GM12872 (cell line): ENCODE measurements at regions not wholly inside any gene's neighbourhood (a gene's known extent, or its start where the extent isn't known, plus 50 kb on each side); places are given as distances from the start of the nearest gene placed in this dataset.

ENCODE experiments used
- CTCF ChIP-seq: IDR thresholded peaks from 3 replicates; pipeline ENCODE4 v1.5.1; 2011; ENCODE audit warnings: low read depth, mild to moderate bottlenecking, low read length, moderate library complexity; ENCODE audit not compliant: insufficient read depth

GRCh38 chrX:39532761-39533160 is 565.0 kb downstream of the BCOR start:
- no peak for TF ChIP-seq CTCF

- TF ChIP-seq CTCF = no peak
Measured at GRCh38 chrX:39534949-39535348, 562.8 kb downstream of the BCOR start.

DNA sequence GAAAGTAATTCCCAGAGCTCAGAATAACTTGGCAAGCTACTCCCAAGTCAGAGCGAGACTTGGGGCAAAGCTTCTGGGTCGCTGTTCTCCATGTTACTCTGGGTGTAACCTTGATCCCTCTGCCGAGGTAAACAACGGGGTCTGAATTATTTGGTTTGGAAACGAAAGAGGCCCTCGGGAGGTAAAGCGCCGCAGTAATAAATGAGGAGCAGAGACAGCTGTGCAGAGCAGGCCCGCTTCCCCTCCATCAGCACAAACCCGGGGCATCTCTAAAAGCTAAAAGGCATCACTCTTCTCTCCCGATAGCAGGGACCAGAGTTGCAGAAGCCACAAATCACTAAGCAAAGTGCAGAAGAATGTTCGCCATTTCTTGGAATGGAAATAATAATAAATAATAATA is 561.5 kb downstream of the BCOR start:
- TF ChIP-seq CTCF = no peak

GRCh38 chrX:39541881-39542280 is 555.9 kb downstream of the BCOR start:
- TF ChIP-seq CTCF = no peak

DNA sequence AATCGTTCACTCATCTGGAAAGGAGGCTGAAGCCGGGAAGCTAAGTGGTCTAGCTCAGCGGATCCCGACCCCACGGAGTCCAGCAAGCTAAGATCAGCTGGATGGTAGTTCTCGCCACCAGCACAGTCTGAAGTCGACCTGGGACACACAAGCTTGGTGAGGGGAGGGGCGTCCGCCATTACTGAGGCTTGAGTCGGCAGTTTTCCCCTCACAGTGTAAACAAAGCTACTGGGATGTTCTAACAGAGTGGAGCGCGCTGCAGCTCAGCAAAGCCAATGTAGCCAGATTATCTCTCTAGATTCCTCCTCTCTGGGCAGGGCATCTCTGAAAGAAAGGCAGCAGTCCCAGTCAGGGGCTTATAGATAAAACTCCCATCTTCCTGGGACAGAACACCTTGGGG is 555.4 kb downstream of the BCOR start:
- no peak for TF ChIP-seq CTCF

- TF ChIP-seq CTCF = no peak
Measured at GRCh38 chrX:39550795-39551361, 546.9 kb downstream of the BCOR start.

GRCh38 chrX:39551762-39552161 is 546.0 kb downstream of the BCOR start:
- TF ChIP-seq CTCF = no peak

- no peak for TF ChIP-seq CTCF
Measured at GRCh38 chrX:39555431-39555830, 542.3 kb downstream of the BCOR start.
